ENCODE measurements at regions not wholly inside any gene's neighbourhood (a gene's known extent, or its start where the extent isn't known, plus 50 kb on each side); places are given as distances from the start of the nearest gene placed in this dataset.

DNA sequence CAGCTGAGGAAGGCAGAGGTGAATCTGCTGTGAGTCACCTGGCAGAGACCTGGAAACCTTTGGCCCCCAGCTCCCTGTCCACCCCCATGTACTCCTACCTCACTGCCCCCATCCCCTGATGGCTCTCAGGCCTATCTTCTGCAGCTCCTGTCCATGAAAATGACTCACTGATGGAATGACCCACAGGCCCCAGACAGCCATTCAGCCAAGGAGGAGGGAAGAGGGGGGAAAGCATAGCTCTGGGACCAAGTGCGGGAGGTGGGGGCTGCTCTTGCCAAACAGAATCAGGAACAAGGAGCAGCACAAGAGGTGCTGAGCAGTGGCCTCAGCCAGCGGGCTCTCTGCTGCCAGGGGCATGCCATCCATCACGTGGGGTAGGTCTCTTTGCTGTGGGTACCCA lies 111.4 kb upstream of the C1QTNF9B start:
- DNase-seq (ENCODE audit: low spot score), result no peak

DNA sequence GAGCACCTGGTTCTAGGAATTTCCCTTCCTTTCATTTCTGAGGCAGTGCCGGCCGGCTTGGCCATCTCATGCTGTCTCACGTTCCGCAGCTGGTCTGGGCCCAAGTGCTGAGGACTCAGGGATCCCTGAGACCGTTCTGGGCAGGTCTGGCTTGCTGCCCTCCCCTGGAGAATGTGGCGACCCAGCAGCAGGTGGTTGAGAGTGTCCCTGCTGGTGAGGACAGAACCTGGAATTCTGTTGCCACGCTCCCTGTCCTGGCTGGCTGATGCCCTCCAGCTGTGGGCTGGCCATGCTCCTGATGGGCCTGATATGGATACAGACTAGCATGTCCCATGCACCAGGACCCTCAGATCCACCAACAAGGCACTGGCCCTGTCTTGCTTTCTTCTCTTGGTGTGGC lies 114.0 kb upstream of the C1QTNF9B start:
- DNase-seq (ENCODE audit: low spot score), result no peak

DNA sequence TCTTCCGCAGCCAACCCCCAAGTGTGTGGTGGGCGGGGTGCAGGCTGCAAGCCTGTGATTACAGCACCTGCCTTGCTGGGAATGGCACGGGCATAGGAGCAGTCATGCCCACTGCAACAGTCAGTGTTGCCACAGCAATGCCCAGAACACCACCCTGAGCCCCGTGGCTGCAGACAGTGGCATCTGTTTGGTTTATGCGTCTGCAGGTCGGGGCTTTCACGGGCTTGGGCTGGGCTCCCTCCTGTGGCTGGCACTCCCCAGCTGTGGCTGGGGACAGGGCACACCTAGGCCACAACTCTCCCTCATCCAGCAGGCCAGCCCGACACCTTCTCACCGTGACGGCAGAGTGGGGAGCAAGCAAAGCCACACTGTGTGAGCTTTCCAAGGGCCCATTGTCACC lies 115.3 kb upstream of the C1QTNF9B start:
- no peak for DNase-seq (ENCODE audit: low spot score)

DNA sequence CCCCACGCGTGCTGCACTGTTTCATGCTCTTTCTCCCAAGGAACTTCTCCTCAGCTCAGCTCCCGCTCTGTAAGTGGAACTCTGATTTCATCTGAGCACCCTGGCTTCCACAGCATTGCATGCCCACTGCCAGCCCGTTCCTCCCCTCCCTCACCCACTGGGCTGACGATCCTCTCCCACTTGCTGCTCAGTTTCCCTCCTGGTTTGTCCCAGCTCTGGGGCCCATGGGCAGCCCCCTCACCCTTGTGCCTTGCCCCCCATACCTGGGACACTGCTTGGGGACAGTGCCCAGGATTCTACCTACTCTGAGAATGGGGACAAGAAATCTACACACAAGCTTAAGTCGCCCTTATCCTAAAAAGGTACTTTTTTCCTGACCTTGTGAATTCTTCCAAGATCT lies 115.9 kb upstream of the C1QTNF9B start:
- no peak for DNase-seq (ENCODE audit: low spot score)

DNA sequence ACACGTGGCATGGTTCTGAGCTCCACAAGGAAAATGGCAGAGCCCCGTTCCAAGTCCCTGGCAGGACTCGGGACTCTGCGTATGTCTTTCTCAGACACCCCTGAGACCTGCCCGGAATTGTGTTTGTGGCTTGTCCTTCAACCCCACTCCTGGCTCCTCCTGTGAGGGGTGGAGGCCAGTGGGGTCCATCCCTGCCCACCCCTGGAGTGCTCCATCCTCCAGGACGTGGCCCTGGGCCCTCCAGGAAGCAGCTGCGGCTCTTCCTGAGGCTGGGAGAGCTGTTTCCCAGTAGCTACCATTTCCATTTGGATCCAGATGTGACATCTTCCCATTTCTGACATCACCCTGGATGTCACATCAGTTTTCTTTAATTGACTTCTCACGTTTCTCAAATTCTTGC lies 118.7 kb upstream of the C1QTNF9B start:
- no peak for DNase-seq (ENCODE audit: low spot score)

DNA sequence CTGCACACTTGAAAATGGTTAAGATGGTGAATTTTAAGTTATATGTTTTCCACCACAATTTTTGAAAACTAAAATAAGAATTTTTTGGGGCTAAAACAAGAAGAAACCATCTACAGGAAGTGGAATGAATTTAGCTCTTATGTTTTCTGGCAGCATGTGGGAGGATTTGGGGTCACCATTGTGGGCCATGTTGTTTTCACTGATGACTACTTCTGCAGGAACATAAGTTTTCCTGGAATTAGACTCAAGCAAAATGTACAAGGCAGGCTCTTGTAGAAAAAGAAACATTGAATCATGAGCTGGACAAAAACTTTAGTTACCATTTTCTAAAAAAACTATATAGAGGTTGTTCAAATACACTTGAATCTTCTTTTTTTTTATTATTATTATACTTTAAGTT lies 125.3 kb upstream of the C1QTNF9B start:
- no peak for DNase-seq (ENCODE audit: low spot score)

DNA sequence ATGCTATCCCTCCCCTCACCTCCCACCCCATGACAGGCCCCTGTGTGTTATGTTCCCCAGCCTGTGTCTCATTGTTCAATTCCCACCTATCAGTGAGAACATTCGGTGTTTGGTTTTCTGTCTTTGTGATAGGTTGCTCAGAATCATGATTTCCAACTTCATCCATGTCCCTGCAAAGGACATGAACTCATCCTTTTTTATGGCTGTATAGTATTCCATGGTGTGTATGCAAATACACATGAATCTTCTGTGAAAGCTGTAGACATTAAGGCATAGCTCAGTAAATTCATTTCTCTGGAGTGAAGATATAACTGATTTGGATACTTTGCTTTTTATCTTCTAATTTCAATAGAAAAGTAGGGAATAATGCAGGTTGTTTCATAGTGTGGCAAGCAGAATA lies 125.8 kb upstream of the C1QTNF9B start:
- DNase-seq (ENCODE audit: low spot score), result no peak

DNA sequence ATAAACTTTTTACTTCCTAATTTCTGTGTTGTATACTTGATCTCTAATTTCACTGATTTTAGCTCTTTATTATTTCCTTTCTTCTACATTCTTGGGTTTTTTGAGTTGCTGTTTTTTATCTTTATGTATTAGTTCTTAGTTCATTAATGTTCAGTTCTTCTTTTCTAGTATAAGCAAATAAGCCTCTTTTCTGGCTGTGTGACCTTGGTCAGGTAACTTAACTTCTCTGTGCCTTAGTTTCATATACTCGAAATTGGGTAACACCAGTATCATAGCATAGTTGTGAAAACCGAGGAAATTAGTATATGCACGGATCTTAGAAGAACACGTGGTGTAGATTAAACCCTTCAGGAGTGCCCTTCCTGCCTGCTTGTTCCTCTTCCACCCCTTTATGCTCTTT lies 130.2 kb upstream of the C1QTNF9B start:
- DNase-seq (ENCODE audit: low spot score), result no peak

DNA sequence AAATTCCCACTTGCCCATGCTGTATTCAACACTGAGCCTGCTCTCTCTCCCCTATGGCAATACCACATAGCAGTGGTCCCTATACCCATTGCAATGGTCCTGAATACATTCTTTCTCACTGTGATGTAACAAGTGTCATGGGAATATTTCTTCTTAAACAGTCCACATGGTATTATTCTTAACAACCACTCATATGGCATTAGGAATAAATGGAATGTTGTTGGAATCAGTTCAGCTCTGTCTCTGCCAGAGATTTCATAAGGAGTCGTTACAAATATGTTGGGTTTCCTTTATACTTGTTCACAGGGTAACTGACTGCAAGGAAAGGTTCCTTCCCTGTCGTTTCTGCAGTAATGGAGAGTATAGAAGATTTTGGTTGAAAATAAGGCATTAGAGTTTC lies 128.3 kb upstream of the SPATA13 start:
- peak; percentile 25 for DNase-seq (ENCODE audit: low spot score)

DNA sequence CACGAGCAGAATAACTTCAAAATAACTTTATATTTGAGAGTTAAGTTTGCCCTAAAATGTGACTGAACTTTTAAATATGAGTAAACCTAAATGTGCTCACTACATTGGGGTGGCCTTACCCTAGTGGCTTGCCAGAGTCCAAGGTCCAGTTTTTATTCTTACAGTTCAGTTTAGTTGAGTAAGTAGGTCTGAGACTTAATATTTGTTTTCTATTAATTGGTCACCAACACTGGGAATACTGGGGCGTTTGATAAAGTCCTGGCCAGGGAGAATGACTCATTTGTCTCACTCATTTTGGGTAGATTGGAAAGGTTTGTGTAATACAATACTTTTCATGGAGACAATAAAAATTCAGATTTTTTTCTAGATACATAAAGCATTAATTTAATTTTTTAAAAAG lies 127.8 kb upstream of the SPATA13 start:
- no peak for DNase-seq (ENCODE audit: low spot score)

DNA sequence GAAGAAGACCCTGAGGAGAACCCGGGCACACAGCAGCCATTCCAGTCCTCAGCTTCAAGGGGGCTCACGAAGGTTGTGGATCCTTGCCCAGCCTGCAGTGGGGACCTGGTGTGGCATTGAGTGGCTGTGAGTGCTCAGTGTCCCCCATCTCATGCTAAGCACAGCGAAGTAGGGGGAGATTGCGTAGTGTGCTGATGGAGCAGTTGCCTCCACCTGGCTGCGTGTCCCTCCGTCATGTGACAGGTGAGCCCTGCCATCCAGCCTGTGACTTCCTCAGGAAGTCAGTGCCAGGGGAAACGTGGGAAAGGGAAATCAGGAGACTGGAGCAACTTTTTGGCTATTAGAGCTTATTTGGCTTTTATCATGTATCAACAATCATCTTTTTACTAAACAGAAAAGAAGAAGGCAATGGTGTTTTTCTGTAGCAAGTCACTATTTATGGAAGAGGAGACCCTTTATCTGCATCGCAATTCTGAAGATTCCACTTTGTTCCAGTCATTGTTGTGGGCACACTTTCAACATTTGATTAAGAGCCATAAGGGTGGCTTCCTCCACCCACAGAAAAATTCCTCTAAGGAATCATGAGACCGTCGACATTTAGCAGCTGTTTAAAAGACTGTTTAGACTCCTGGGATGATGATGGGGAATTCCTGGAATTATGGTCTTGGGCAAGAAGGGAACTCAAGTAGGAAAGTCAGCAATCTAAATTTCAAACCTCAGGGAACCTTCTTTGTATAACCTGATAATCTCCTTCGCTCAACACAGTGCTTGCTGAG lies 126.8 kb upstream of the SPATA13 start:
- peak; percentile 41 for DNase-seq (ENCODE audit: low spot score)

DNA sequence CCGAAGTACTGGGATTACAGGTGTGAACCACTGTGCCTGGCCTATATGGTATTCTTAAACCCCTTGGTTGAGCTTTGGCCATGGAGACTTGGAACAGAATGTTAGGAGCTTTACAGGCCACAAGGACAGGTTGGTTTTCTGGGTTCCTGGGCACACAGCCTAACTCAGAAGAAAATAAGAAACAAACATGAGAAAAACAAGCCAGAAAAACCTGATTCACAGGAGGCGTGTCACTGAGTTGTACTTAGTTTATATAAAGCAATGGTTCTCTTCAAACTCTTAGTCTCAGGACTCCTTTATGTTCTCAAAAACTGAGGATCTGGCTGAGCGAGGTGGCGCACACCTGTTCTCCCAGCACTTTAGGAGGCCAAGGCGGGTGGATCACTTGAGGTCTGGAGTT lies 125.1 kb upstream of the SPATA13 start:
- DNase-seq (ENCODE audit: low spot score), result no peak

DNA sequence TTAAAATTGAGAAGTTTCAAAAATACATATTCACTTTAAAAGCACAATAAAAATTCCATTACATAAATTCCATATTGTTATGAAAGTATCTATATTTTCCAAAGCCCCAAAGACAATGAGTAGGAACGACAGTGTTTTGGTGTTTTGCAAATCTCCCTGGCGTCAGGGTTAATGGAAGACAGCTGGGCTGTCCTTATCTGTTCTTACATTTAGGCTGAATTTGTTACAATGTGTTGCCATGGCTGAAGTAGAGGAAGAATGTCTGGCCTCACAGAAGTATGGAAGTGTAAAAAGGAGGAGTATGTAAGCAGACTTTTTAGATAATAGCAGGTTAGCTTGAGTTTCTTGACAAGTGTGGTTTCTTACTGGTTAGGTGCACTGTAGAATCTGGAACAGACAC lies 124.4 kb upstream of the SPATA13 start:
- DNase-seq (ENCODE audit: low spot score), result no peak

DNA sequence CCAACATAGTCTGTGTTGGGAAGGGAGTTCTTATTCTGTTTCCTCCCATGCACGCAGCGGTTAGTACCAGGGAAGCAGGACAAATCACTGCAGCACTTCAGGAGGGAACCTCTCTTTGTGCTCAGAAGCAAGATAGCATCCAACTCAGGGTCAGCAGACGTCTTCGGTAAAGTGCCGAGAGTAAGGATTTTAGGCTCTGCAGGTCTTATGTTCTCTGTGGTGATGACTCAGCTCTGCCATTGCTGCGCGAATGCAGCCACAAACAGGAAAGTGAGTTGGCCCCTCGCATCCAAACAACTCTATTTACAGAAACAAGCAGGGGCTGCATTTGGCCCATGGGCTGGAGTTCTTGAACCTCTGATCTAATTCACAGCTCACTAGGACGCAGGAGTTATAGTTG lies 122.1 kb upstream of the SPATA13 start:
- peak; percentile 29 for DNase-seq (ENCODE audit: low spot score)

DNA sequence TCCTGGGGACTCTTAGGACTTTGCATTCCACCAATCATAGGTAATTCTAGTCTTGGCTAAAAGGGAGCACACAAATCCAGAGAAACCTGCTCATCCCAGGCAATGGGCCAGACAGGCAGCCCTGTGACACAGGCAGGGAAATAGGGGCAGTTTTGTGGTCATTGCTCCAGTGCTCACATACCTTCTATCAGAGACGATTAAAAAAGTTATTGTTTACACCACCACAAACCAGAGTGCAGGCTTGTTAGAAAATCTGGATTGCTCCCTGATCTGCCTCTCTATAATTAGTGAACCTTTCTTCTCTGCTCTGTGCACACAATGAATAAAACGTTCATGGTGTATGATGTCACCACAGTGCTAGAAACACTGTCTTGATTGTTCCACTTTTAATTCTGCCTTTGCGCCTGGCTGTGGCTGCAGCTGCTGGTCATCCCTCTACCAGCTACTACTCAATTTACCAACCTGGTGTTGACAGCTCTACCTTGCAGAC lies 121.6 kb upstream of the SPATA13 start:
- DNase-seq (ENCODE audit: low spot score), result peak; percentile 30

DNA sequence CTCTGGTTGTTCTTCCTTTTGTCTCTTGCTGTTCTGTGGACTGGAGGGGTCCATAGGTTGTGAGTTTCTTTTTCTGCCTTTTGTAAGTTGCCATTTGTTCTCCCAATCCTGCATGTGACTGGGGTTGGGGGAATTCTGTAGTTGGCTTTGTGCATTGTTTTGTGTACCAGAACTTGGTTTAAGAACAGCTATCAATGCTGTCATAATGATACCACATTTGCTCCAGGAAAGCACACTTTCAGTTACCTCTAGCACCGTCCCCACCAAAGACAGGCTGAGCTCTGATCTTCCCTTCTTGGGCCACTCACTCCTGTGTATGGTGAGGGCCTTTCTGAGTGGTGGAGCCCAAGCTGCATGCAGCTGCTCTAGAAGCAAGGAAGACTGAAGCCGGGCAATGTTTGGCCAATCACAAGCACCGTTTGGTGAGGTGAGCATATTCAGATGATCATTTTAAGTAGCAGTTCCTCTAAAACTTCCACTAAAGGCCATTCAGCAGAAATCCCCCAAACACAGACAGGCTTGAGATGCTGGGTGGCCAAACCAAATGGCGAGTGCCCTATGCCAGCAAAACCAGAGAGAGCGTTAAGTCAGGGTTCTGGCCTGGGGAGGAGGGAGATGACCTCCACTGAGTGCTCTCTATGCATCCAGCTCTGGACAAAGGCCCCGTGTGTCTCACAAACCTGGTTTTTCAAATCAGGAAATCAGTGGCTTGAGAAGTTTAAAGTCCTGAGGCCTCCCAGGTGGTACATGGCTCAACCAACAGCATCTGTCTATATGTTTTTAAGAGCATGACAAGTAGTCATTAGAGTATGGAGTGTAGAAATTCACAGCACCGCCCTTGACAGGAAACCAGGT lies 120.7 kb upstream of the SPATA13 start:
- DNase-seq (ENCODE audit: low spot score), result no peak

DNA sequence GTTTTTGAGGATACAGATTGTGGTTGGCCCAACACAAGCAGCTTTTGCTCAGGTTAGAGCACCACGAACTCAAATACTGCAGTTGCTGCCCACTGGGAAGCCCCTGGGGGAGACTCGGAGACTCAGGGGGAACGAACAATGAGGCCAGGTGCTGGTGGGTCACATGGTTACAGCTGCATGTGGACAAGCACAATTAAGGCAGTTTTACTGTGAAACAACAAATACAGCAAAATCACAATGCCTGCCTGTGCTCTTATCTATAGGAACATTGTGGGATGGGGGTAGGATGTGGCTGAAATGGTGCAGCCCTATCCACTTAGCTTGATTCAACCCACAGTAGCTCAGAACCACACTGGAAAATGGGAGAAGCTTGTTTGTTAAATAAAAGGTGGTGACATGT lies 119.7 kb upstream of the SPATA13 start:
- DNase-seq (ENCODE audit: low spot score), result no peak

DNA sequence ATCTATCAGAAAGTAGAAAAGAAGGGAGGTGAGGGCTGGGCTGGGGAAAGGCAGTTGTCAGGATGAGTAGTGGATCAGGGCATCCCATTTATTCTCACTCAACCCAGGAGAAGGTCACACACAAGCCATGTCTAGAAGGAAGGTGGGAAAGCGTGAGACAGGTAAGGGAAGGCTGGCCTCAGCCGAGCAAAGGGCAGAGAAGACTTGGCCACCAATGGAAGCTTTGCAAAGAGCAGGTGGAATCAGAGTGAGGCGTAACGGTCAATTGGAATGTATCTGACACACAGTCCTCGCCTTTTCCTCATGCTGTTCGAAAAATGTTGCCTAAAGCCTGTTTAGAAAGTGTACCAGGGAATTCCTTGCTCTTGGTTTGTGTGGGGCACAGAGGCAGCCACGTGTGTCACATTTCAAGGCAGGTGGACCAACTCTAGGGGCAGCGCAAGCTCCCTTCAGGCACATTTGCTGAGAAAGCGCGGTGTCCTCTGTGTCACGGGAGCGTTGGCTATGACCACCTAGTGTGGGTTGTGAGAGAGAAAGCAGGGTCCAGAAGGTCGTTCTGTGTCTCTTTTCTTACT lies 118.8 kb upstream of the SPATA13 start:
- no peak for DNase-seq (ENCODE audit: low spot score)

DNA sequence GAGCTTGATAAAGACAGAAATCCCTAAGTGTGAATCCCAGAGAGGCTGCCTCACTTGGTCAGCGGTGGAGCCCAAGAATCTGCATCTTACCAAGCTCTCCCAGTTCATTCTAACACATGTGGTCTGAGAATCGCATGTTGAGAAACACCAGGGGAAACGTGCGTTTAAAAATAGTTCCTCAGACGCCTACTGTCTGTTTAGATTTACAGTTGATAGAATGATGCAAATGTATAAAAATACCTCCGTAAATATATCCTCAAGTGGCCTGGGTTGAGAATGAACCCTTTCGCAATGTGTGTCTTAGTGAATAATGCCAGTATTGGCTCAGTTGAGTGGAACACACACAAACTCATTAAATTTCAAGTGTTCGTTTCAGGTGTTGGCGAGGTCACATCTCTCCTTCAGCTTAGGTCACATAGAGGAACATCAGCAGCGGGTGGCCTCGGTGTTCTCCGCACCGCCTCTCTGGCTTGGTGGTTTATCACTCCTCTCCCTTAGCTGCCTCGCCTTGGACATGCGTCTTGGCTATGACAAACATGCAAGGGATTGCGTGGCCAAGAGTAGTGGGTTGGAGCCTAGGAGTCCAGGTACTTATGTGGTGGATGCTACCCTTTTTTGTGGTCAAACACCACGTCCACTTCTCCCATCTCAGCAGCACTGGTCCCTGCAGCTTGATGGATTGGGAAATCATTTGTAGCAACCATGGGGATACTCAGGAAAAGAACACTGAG lies 117.6 kb upstream of the SPATA13 start:
- no peak for DNase-seq (ENCODE audit: low spot score)

DNA sequence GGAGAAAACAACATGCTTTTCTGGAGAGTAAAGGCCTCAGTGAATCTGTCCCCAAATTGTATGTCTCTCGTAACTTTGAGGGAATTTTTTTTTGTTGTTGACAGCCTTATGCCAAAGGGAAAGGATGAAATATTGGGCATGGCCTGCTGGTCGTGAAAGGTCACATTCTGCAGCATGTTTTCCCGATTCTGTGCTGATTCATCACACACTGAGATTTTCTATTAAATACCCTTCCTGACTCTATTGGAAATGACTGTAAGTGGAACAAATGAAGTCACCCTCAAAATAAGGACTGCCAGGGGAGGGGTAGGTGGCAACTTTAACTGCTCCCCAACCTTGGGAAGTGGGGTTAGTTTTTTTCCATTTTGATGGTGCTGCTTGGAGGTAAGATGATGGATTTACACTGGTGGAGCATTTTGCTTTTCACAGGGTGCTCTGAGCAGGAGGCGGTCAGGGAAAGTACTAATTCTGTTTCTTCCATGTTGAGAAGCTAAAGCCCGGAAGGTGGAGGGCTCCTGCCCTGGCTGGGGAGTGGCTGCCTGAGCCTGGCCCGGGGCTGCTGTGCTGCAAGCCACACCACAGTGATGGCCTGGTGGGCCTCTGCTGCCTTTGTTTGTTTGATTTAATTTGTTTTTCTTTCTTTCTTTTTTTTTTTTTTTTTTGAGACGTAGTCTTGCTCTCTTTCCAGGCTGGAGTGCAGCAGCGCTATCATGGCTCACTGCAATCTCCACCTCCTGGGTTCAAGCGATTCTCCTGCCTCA lies 116.8 kb upstream of the SPATA13 start:
- DNase-seq (ENCODE audit: low spot score), result no peak

DNA sequence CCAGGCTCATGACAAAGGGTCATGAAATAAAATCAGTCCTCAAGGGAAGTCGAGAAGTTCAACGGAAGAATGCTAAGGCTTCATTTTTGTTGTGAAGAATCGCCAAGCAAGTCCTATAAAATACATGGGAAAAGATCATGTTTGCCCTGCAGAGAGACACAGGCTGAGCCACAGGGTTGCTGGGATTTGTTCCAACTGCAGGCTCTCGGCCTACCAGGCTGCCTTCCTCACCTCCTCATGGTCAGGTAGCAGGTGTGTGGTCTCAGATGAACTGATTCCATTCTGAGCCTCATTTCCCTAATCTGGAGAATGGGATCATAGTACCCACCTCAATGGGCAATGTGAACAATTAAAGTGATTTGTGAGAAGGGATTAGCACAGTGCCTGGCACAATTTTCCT lies 114.9 kb upstream of the SPATA13 start:
- DNase-seq (ENCODE audit: low spot score), result no peak

DNA sequence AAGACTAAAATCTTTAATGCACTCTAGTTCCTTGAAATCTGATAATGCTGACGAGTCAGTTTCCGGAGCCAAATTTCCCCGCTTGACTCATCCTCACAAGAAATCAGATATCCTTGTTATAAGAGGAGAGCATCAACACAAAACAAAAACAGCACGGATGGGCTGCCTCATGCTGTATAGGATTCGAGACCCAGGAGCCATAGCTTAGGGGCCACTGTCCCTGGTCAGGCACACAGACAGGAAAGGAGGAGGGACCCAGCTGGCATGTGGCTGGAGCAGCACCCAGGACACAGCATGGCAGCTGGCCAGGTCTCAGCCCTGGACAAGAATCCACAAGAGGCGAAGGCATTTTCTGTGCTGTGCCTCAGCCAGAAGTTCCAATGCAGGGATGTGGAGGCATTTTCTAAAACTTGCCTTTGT lies 110.2 kb upstream of the SPATA13 start:
- peak; percentile 37 for DNase-seq (ENCODE audit: low spot score)

All from AG08396 (cell line).